Sigmoid colon (tissue), 6 donors: ENCODE measurements at regions not wholly inside any gene's neighbourhood (a gene's known extent, or its start where the extent isn't known, plus 50 kb on each side); places are given as distances from the start of the nearest gene placed in this dataset.
"Not testable (repeated sequence)": the region's sequence is repeated elsewhere in the genome, so short reads cannot be mapped to it uniquely, and the experiment has no call there.

Experiments used
- DNase-seq: peaks from one replicate; pipeline ENCODE4 v3.0.0-alpha.2; 2019
- H3K27ac ChIP-seq, 4 donors: fragments of 200-600 bp; sonication (generic); one replicate each; pipeline ENCODE4 v1.5.1; 2016 to 2019; ENCODE audit warnings: mild to moderate bottlenecking in 1 of 4
- H3K27me3 ChIP-seq, 3 donors: fragments of 200-600 bp; sonication (generic); one replicate each; pipeline ENCODE4 v1.5.1; 2019; ENCODE audit warnings: mild to moderate bottlenecking in 1 of 3
- H3K36me3 ChIP-seq, 4 donors: fragments of 200-600 bp; sonication (generic); one replicate each; pipeline ENCODE4 v1.5.1; 2016 to 2019
- H3K4me1 ChIP-seq, 4 donors: fragments of 200-600 bp; sonication (generic); one replicate each; pipeline ENCODE4 v1.5.1; 2017 to 2019
- H3K4me3 ChIP-seq, 4 donors: fragments of 200-600 bp; sonication (generic); one replicate each; pipeline ENCODE4 v1.5.1; 2017 to 2019; ENCODE audit warnings: mild to moderate bottlenecking in 2 of 4, moderate library complexity in 1 of 4
- H3K9me3 ChIP-seq, 4 donors: fragments of 200-600 bp in 3 of 4; sonication (generic) in 3 of 4; one replicate each; pipeline versions ENCODE4 v1.5.1 to v1.6.1; 2013 to 2019
- EP300 ChIP-seq, 4 donors: sonication (generic); formaldehyde crosslinking; IDR thresholded peaks; one replicate each; pipeline ENCODE4 v1.6.1; 2017; ENCODE audit warnings: antibody characterized with exemption in 4 of 4
- POLR2A ChIP-seq, 2 donors: fragments of 450-650 bp; IDR thresholded peaks; one replicate each; pipeline ENCODE4 v1.6.1; 2016; ENCODE audit warnings: antibody characterized with exemption in 2 of 2, mild to moderate bottlenecking in 2 of 2, moderate library complexity in 2 of 2
- POLR2AphosphoS5 ChIP-seq, 4 donors: sonication (generic); formaldehyde crosslinking; IDR thresholded peaks; one replicate each; pipeline ENCODE4 v1.6.1; 2017; ENCODE audit warnings: antibody characterized with exemption in 4 of 4
- WGBS, 2 donors: extraction: QIAGEN DNeasy Blood & Tissue Kit; methylation state at CpG; one replicate each; pipeline ENCODE4 v1.1.7; 2013; 5-methylcytosine and 5-hydroxymethylcytosine counted together
- intact Hi-C: fragments of 100-400 bp; cut with DNase I; formaldehyde crosslinking; loops from one replicate; pipeline ENCODE4 v1.15.1; 2023
- TF ChIP-seq, protein P1 (sequence below), 4 experiments: fragments of 450-650 bp in 3 of 4; fragments of 200-600 bp in 1 of 4; IDR thresholded peaks; one replicate each; pipeline ENCODE4 v1.5.1; 2016 to 2019; ENCODE audit warnings: antibody characterized with exemption in 4 of 4, mild to moderate bottlenecking in 3 of 4, moderate library complexity in 2 of 4
- donor health status: healthy with polysubstance abuse.
- donor health status: healthy.

DNA sequence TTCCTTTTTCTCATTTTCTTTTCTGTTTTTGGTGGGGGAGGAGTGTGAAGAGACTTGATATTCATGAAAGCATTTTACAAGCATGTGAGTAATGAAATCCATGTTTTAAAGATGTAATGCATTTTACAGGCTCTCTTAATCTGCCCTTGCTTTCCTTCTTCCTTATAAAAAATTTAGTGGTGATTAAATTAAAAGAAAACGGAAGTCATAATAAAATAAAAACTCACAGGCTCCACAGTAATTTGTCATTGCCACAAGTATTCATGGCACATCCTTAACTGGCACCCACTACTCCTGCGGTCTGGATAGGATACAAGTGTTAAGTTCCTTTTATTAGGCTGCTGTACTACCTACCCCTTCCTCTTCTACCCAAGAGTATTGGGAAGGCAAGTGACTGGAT is 241.2 kb downstream of the SLC4A3 start:
- Histone ChIP-seq H3K4me3 (no peak overlapping the region), H3K27me3 (no peaks in the 10 kb centered on the region), H3K27ac (no peak overlapping the region), H3K36me3 (no peaks in the 10 kb centered on the region), H3K9me3 (no peaks in the 10 kb centered on the region), H3K4me1 (no peaks in the 10 kb centered on the region)
- intact Hi-C loops, result no loop called here
- TF ChIP-seq POLR2A (IDR thresholded peaks at IDR 0.05), result no peak
- TF ChIP-seq POLR2AphosphoS5 (IDR thresholded peaks at IDR 0.05), result no peak
- TF ChIP-seq EP300 (IDR thresholded peaks at IDR 0.05), result no peak
- TF ChIP-seq, protein P1, sequence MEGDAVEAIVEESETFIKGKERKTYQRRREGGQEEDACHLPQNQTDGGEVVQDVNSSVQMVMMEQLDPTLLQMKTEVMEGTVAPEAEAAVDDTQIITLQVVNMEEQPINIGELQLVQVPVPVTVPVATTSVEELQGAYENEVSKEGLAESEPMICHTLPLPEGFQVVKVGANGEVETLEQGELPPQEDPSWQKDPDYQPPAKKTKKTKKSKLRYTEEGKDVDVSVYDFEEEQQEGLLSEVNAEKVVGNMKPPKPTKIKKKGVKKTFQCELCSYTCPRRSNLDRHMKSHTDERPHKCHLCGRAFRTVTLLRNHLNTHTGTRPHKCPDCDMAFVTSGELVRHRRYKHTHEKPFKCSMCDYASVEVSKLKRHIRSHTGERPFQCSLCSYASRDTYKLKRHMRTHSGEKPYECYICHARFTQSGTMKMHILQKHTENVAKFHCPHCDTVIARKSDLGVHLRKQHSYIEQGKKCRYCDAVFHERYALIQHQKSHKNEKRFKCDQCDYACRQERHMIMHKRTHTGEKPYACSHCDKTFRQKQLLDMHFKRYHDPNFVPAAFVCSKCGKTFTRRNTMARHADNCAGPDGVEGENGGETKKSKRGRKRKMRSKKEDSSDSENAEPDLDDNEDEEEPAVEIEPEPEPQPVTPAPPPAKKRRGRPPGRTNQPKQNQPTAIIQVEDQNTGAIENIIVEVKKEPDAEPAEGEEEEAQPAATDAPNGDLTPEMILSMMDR (IDR thresholded peaks at IDR 0.05), result no peak
- 74 to 85% methylated on average over 2 of the region's 2 CpGs for WGBS, 2 donors
- no peak for DNase-seq

DNA sequence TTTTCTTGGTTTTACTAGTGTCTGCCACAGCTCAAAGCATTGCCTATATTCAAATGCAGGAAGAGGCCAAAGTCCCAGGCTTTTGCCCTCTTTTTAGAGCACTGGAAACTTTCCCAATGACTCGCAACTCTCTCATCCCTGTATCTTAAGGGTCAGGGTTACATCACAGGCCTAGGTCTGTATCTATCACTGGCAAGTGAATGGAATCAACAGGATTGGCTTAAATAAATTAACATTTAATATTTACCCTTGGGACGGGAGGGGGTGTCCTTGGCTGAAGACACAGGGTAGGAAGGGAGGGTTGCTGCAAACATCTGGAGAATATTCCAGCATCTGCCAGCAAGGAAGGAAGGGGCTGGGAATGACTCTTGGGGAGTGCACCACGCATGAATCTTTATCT is 242.6 kb downstream of the SLC4A3 start:
- H3K27ac ChIP-seq, result no peak overlapping the region
- 54 to 72% methylated on average over 3 of the region's 3 CpGs for WGBS, 2 donors
- H3K27me3 ChIP-seq, result no peaks in the 10 kb centered on the region
- no peaks in the 10 kb centered on the region for H3K36me3 ChIP-seq
- H3K4me3 ChIP-seq, result no peak overlapping the region
- H3K9me3 ChIP-seq, result no peaks in the 10 kb centered on the region
- TF ChIP-seq EP300 (IDR thresholded peaks at IDR 0.05) (no peak), POLR2AphosphoS5 (IDR thresholded peaks at IDR 0.05) (no peak), POLR2A (IDR thresholded peaks at IDR 0.05) (no peak)
- TF ChIP-seq, protein P1 (IDR thresholded peaks at IDR 0.05), result no peak
- no peaks in the 10 kb centered on the region for H3K4me1 ChIP-seq
- no peak for DNase-seq
- intact Hi-C loops, result no loop called here

DNA sequence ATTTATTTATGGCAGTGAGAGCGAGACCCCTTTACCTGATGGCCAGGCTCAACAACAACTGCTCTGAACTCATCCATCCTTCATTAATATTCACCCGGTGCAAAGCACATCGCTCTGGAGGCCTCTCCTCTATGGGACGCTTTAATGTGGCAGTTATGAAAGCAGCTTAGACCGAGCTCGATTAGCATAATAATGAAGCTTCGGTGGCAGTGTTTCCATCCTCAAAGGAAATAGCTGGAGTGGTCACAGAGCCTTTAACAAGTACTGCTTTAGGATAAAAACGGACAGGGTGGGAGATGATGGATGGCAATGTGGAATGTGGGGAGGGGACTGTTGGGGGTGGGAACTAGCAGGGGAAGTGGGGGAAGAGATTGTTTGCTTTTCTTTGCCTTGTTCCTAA is 243.9 kb downstream of the SLC4A3 start:
- intact Hi-C loops, result no loop called here
- Histone ChIP-seq H3K4me1 (no peaks in the 10 kb centered on the region), H3K27me3 (no peaks in the 10 kb centered on the region), H3K36me3 (no peaks in the 10 kb centered on the region), H3K4me3 (no peak overlapping the region), H3K9me3 (no peaks in the 10 kb centered on the region), H3K27ac (no peak overlapping the region)
- WGBS, 2 donors, result 71 to 76% methylated on average over 8 of the region's 8 CpGs
- TF ChIP-seq EP300 (IDR thresholded peaks at IDR 0.05), result no peak
- no peak for TF ChIP-seq POLR2A (IDR thresholded peaks at IDR 0.05)
- no peak for TF ChIP-seq POLR2AphosphoS5 (IDR thresholded peaks at IDR 0.05)
- TF ChIP-seq, protein P1 (IDR thresholded peaks at IDR 0.05), result no peak
- no peak for DNase-seq

DNA sequence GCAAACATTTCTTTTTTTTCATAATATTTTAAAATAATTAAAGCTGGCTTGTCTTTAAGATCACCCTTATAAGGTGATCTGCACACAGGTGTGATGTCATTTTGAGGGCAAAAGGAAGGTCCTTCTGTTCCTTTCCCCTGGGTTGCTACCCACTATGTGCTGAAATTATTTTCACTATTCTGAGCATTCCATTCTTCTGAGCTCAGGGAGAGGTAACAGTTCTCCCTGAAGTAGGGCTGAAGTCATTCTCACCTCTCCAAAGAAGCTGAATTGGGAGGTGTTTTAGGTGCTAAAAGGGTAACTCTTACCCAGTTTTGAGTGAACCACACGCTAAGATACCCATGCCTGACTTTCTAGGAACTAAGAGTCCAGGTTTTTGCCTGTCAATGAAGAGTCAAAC is 247.6 kb downstream of the SLC4A3 start:
- TF ChIP-seq, protein P1 (IDR thresholded peaks at IDR 0.05), result no peak
- TF ChIP-seq POLR2AphosphoS5 (IDR thresholded peaks at IDR 0.05) (no peak), EP300 (IDR thresholded peaks at IDR 0.05) (no peak), POLR2A (IDR thresholded peaks at IDR 0.05) (no peak)
- Histone ChIP-seq H3K36me3 (no peaks in the 10 kb centered on the region), H3K27ac (no peak overlapping the region), H3K4me3 (no peak overlapping the region), H3K4me1 (no peaks in the 10 kb centered on the region), H3K9me3 (no peaks in the 10 kb centered on the region), H3K27me3 (no peaks in the 10 kb centered on the region)
- WGBS, 2 donors, result 83 to 84% methylated on average over 1 of the region's 1 CpG
- DNase-seq, result no peak
- intact Hi-C loops, result no loop called here

DNA sequence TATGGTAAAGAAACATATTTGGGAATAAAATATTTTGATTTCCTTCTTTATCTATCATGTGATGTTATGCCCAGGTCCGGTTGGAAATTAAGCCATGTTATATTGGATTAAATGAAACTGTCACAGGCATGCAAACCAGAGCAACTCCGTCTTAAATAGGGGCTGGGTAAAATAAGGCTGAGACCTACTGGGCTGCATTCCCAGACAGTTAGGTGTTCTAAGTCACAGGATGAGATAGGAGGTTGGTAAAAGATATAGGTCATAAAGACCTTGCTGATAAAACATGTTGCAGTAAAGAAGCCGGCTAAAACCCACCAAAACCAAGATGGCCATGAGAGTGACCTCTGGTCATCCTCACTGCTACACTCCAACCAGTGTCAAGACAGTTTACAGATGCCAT is 248.6 kb downstream of the SLC4A3 start:
- H3K4me3 ChIP-seq, H3K4me1 ChIP-seq, H3K27ac ChIP-seq, H3K36me3 ChIP-seq, H3K27me3 ChIP-seq, H3K9me3 ChIP-seq, intact Hi-C loops, DNase-seq: not testable (repeated sequence)
- 73 to 96% methylated on average over 3 of the region's 3 CpGs for WGBS, 2 donors
